ENCODE measurements at regions not wholly inside any gene's neighbourhood (a gene's known extent, or its start where the extent isn't known, plus 50 kb on each side); places are given as distances from the start of the nearest gene placed in this dataset.

DNA sequence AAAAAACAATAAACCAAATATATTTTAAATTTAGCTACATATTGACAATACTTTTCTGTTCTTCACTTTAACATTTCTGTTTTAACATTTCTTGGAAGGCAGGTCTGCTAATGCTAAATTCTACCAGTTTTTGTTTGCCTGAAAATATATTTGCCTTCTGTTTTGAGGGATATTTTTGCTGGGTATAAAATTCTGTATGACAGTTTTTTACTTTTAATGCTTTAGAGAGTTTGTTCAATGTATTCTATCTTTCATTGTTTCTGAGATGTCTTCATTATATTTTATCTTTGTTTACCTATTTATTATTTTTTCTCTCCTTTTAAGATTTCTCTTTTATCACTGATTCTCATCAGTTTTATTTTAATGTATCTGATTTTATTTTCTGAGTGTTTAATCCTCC, 409.2 kb upstream of the DPP6 start:
- TF ChIP-seq CTCF (IDR thresholded peaks at IDR 0.05): no peak
- no peaks in the 10 kb centered on the region for H3K4me1 Mint-ChIP-seq (ENCODE audit: unreplicated experiment)
- H3K27me3 Mint-ChIP-seq (ENCODE audit: unreplicated experiment): no peaks in the 10 kb centered on the region
- H3K9me3 Mint-ChIP-seq (ENCODE audit: unreplicated experiment): peaks cover 42% of the 10 kb centered on the region
- H3K4me3 Mint-ChIP-seq (ENCODE audit: unreplicated experiment): no peak overlapping the region
- DNase-seq (ENCODE audit: extremely low spot score, unreplicated experiment): no peak
- H3K36me3 Mint-ChIP-seq (ENCODE audit: unreplicated experiment): no peaks in the 10 kb centered on the region
- no peak overlapping the region for H3K27ac Mint-ChIP-seq (ENCODE audit: unreplicated experiment)

- Mint-ChIP-seq H3K36me3 (ENCODE audit: unreplicated experiment) (no peaks in the 10 kb centered on the region), H3K4me1 (ENCODE audit: unreplicated experiment) (no peaks in the 10 kb centered on the region), H3K9me3 (ENCODE audit: unreplicated experiment) (peaks cover 56% of the 10 kb centered on the region), H3K4me3 (ENCODE audit: unreplicated experiment) (no peak overlapping the region), H3K27me3 (ENCODE audit: unreplicated experiment) (no peaks in the 10 kb centered on the region), H3K27ac (ENCODE audit: unreplicated experiment) (no peak overlapping the region)
- no peak for TF ChIP-seq CTCF (IDR thresholded peaks at IDR 0.05)
- no peak for DNase-seq (ENCODE audit: extremely low spot score, unreplicated experiment)
Measured at GRCh38 chr7:153657182-153657800, 394.9 kb upstream of the DPP6 start.

GRCh38 chr7:153675131-153675530, 377.1 kb upstream of the DPP6 start:
- Mint-ChIP-seq H3K27me3 (ENCODE audit: unreplicated experiment) (no peaks in the 10 kb centered on the region), H3K4me1 (ENCODE audit: unreplicated experiment) (no peaks in the 10 kb centered on the region), H3K36me3 (ENCODE audit: unreplicated experiment) (peaks cover 1% of the 10 kb centered on the region), H3K27ac (ENCODE audit: unreplicated experiment) (no peak overlapping the region), H3K4me3 (ENCODE audit: unreplicated experiment) (no peak overlapping the region), H3K9me3 (ENCODE audit: unreplicated experiment) (peaks cover 53% of the 10 kb centered on the region)
- no peak for DNase-seq (ENCODE audit: extremely low spot score, unreplicated experiment)
- no peak for TF ChIP-seq CTCF (IDR thresholded peaks at IDR 0.05)

- no peak for TF ChIP-seq CTCF (IDR thresholded peaks at IDR 0.05)
Measured at GRCh38 chr7:153682628-153683027, 369.6 kb upstream of the DPP6 start.

DNA sequence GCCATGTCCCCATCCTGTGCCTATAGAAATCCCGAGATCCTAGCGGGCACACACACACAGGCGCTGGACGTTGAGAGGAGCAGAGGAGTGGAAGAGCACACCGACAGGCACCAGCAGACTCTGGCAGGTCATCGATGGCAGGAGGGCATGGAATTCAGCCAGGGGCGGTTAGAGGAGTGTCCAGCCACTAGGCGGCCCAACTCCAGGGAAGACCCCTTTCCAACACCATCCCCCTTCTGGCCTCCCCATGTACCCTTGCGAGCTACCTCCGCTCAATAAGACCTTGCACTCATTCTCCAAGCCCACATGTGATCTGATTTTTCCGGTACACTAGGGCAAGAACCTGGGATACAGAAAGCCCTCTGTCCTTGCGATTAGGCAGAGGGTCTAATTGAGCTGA, 356.0 kb upstream of the DPP6 start:
- Mint-ChIP-seq H3K9me3 (ENCODE audit: unreplicated experiment) (peaks cover 41% of the 10 kb centered on the region), H3K27me3 (ENCODE audit: unreplicated experiment) (no peaks in the 10 kb centered on the region), H3K27ac (ENCODE audit: unreplicated experiment) (no peak overlapping the region), H3K36me3 (ENCODE audit: unreplicated experiment) (no peaks in the 10 kb centered on the region), H3K4me3 (ENCODE audit: unreplicated experiment) (no peak overlapping the region), H3K4me1 (ENCODE audit: unreplicated experiment) (no peaks in the 10 kb centered on the region)
- TF ChIP-seq CTCF (IDR thresholded peaks at IDR 0.05): no peak
- DNase-seq (ENCODE audit: extremely low spot score, unreplicated experiment): no peak

More at GRCh38 chr7:153682628-153683027, 369.6 kb upstream of the DPP6 start:
- H3K36me3 Mint-ChIP-seq (ENCODE audit: unreplicated experiment): no peaks in the 10 kb centered on the region
- H3K9me3 Mint-ChIP-seq (ENCODE audit: unreplicated experiment): peaks cover 13% of the 10 kb centered on the region
- no peak overlapping the region for H3K27ac Mint-ChIP-seq (ENCODE audit: unreplicated experiment)
- no peak for DNase-seq (ENCODE audit: extremely low spot score, unreplicated experiment)
- no peaks in the 10 kb centered on the region for H3K27me3 Mint-ChIP-seq (ENCODE audit: unreplicated experiment)
- H3K4me3 Mint-ChIP-seq (ENCODE audit: unreplicated experiment): no peak overlapping the region
- no peaks in the 10 kb centered on the region for H3K4me1 Mint-ChIP-seq (ENCODE audit: unreplicated experiment)

Data from osteocyte (in vitro differentiated cells).